ENCODE measurements at regions not wholly inside any gene's neighbourhood (a gene's known extent, or its start where the extent isn't known, plus 50 kb on each side); places are given as distances from the start of the nearest gene placed in this dataset.

DNA sequence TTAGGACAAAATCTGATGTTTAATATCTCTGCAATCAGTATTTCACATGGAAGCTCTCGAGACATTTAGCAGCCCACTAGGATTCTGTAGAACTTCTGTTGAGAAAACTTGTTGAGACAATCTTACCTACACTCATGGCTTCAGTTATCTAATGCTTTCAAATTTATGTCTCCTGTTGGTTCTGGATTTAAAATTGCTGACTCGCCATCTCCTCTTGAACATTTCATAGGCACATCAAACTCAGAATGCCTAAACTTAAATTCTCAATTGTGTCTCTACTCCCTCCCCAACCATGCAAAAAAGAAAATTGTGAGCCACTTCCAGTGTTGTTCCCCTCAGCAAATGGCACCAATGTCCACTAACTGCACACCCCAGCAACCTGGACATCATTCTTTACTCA is 142.5 kb upstream of the AHI1 start:
- TF ChIP-seq, protein P1, sequence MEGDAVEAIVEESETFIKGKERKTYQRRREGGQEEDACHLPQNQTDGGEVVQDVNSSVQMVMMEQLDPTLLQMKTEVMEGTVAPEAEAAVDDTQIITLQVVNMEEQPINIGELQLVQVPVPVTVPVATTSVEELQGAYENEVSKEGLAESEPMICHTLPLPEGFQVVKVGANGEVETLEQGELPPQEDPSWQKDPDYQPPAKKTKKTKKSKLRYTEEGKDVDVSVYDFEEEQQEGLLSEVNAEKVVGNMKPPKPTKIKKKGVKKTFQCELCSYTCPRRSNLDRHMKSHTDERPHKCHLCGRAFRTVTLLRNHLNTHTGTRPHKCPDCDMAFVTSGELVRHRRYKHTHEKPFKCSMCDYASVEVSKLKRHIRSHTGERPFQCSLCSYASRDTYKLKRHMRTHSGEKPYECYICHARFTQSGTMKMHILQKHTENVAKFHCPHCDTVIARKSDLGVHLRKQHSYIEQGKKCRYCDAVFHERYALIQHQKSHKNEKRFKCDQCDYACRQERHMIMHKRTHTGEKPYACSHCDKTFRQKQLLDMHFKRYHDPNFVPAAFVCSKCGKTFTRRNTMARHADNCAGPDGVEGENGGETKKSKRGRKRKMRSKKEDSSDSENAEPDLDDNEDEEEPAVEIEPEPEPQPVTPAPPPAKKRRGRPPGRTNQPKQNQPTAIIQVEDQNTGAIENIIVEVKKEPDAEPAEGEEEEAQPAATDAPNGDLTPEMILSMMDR (IDR thresholded peaks at IDR 0.05), result no peak
- Mint-ChIP-seq H3K9me3 (no peaks in the 10 kb centered on the region), H3K4me1 (ENCODE audit: low read depth) (peaks cover 7% of the 10 kb centered on the region; the same call in 1 of the 2 replicates), H3K27ac (no peak overlapping the region), H3K36me3 (ENCODE audit: low read depth) (no peaks in the 10 kb centered on the region), H3K4me3 (no peak overlapping the region), H3K27me3 (ENCODE audit: insufficient read depth) (peaks cover 3% of the 10 kb centered on the region; the same call in 1 of the 2 replicates)
- DNase-seq, result no peak

DNA sequence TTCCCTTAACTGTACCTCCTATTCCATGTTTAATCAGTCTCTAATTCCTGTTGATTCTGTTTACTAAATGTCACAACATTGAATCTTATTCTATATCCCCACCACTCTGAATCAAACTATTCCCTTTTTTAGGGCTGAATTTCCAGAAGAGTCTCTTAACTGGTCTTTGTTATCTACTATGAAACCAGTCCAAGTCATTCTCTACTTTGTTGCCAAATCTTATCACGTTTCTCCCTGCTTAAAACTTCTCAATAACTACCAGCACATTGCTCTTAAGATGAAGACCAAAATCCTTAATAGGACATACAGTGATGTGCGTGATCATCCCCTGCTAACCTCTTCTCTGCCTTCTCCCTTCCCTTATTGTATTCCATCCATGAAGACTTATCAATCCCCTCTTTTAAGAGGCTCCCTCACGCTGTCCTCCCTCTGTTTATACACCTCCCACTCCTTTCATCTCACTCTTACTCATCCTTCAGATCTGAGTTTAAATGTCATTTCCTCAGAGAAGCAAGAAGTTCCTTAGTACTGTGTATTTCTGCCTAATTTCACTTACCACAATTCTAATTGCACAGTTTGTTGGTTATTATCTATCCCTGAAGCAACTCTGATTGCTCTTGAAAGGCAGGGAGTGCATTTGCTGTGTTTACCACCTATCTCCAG is 143.0 kb upstream of the AHI1 start:
- no peak for DNase-seq
- H3K27ac Mint-ChIP-seq, result no peak overlapping the region
- no peak overlapping the region for H3K4me3 Mint-ChIP-seq
- peaks cover 3% of the 10 kb centered on the region; the same call in 1 of the 2 replicates for H3K27me3 Mint-ChIP-seq (ENCODE audit: insufficient read depth)
- H3K9me3 Mint-ChIP-seq, result no peaks in the 10 kb centered on the region
- peaks cover 7% of the 10 kb centered on the region; the same call in 1 of the 2 replicates for H3K4me1 Mint-ChIP-seq (ENCODE audit: low read depth)
- no peaks in the 10 kb centered on the region for H3K36me3 Mint-ChIP-seq (ENCODE audit: low read depth)
- TF ChIP-seq, protein P1 (IDR thresholded peaks at IDR 0.05), result no peak

DNA sequence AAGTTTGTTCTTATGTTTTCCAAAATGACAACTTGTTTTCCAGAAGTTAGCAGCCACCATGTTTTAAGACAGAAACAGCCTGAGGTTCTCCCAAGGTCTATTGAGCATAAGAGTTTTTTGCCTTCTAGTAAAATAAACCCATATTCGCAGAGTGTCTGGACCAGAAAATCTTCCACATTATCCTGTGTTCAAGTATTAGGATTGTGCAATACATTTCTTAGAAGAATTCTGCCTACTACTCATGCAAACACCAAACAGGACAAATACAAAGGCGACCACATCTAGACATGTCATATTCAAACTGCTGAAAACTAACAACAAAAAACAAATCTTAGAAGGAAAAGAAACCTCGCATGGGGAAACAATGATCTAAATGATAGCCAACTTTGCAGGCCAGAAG is 145.4 kb upstream of the AHI1 start:
- Mint-ChIP-seq H3K9me3 (no peaks in the 10 kb centered on the region; the same call in 1 of the 2 replicates), H3K4me3 (no peak overlapping the region), H3K27me3 (ENCODE audit: insufficient read depth) (peaks cover 4% of the 10 kb centered on the region; the same call in 1 of the 2 replicates), H3K36me3 (ENCODE audit: low read depth) (no peaks in the 10 kb centered on the region), H3K27ac (no peak overlapping the region), H3K4me1 (ENCODE audit: low read depth) (peaks cover 4% of the 10 kb centered on the region; the same call in 1 of the 2 replicates)
- TF ChIP-seq, protein P1 (IDR thresholded peaks at IDR 0.05), result no peak
- DNase-seq, result no peak

DNA sequence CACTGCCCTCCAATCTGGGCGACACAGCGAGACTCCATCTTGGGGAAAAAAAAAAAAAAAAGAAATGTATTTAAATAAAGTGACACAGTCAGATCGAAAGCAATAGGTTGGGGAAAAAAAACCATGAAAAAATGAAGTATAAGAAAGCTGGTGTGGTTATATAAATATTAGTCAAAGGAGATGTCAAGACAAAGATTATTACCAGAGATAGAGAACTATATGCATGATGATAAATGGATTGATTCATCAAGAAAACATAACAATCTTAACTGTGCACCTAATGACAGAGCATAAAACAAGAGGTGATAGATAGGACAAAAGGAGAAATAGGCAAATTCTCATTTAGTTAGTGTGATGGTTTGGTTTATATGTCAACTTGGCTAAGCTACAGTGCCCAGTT is 146.9 kb upstream of the AHI1 start:
- Mint-ChIP-seq H3K4me3 (no peak overlapping the region), H3K27ac (no peak overlapping the region)
- TF ChIP-seq, protein P1 (IDR thresholded peaks at IDR 0.05), result no peak

DNA sequence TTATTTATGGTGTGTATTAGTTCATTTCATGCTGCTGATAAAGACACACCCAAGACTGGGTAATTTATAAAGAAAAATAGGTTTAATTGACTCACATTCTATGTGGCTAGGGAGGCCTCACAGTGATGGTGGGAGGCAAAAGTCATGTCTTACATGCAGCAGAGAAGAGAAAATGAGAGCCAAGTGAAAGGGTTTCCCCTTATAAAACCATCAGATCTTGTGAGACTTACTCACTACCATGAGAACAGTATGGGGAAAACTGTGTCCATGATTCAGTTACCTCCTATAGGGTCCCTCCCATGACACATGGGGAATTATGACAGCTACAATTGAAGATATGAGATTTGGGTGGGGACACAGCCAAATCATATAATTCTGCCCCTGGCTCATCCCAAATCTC is 150.0 kb upstream of the AHI1 start:
- DNase-seq, result no peak
- TF ChIP-seq, protein P1 (IDR thresholded peaks at IDR 0.05), result no peak
- Mint-ChIP-seq H3K27me3 (ENCODE audit: insufficient read depth) (peaks cover 8% of the 10 kb centered on the region; the same call in 1 of the 2 replicates), H3K4me3 (no peak overlapping the region), H3K27ac (no peak overlapping the region), H3K9me3 (peaks cover 7% of the 10 kb centered on the region), H3K4me1 (ENCODE audit: low read depth) (no peaks in the 10 kb centered on the region), H3K36me3 (ENCODE audit: low read depth) (no peaks in the 10 kb centered on the region; the same call in 1 of the 2 replicates)

More for the DNA sequence above, 146.9 kb upstream of the AHI1 start:
- no peak for DNase-seq
- H3K27me3 Mint-ChIP-seq (ENCODE audit: insufficient read depth), result peaks cover 10% of the 10 kb centered on the region; the same call in 1 of the 2 replicates
- H3K4me1 Mint-ChIP-seq (ENCODE audit: low read depth), result no peaks in the 10 kb centered on the region
- no peaks in the 10 kb centered on the region for H3K36me3 Mint-ChIP-seq (ENCODE audit: low read depth)
- H3K9me3 Mint-ChIP-seq, result no peaks in the 10 kb centered on the region; the same call in 1 of the 2 replicates

Data from HFFc6 (cell line).